OCI-LY1 (cell line): ENCODE measurements at regions not wholly inside any gene's neighbourhood (a gene's known extent, or its start where the extent isn't known, plus 50 kb on each side); places are given as distances from the start of the nearest gene placed in this dataset.

ENCODE experiments used
- H2AFZ ChIP-seq: fragments of 200-600 bp; sonication (generic), shearing (Covaris generic); 2 replicates; pipeline ENCODE4 v1.6.0; 2014; ENCODE audit warnings: antibody characterized with exemption, mild to moderate bottlenecking, low read length
- H3F3A ChIP-seq: fragments of 200-600 bp; sonication (generic), shearing (Covaris generic); 2 replicates; pipeline ENCODE4 v1.6.0; 2014; ENCODE audit warnings: mild to moderate bottlenecking, antibody characterized with exemption, low read length, moderate library complexity; ENCODE audit not compliant: insufficient read depth
- H3K27ac ChIP-seq: fragments of 200-600 bp; sonication (generic); 2 replicates; pipeline ENCODE4 v1.5.1; 2014; ENCODE audit warnings: low read length, mixed run types, mild to moderate bottlenecking, low read depth; ENCODE audit not compliant: poor library complexity, severe bottlenecking
- H3K27me3 ChIP-seq: fragments of 200-600 bp; sonication (generic); 2 replicates; pipeline ENCODE4 v1.6.0; 2014; ENCODE audit warnings: antibody characterized with exemption, mild to moderate bottlenecking, low read length, moderate library complexity; ENCODE audit not compliant: insufficient read depth
- H3K36me3 ChIP-seq: fragments of 200-600 bp; sonication (generic); 2 replicates; pipeline ENCODE4 v1.6.1; 2014; ENCODE audit warnings: mild to moderate bottlenecking, antibody characterized with exemption, low read length, moderate library complexity, mixed read lengths; ENCODE audit not compliant: insufficient read depth
- H3K4me1 ChIP-seq: fragments of 200-600 bp; sonication (generic); 2 replicates; pipeline ENCODE4 v1.5.1; 2014; ENCODE audit warnings: mild to moderate bottlenecking, low read length, moderate library complexity; ENCODE audit not compliant: insufficient read depth, severe bottlenecking
- H3K4me2 ChIP-seq: fragments of 200-600 bp; sonication (generic), shearing (Covaris generic); 2 replicates; pipeline ENCODE4 v1.6.1; 2014; ENCODE audit warnings: low read length
- H3K4me3 ChIP-seq: fragments of 200-600 bp; sonication (generic); 2 replicates; pipeline ENCODE4 v1.5.1; 2014; ENCODE audit warnings: low read length, low read depth, mild to moderate bottlenecking, mixed read lengths; ENCODE audit not compliant: poor library complexity, severe bottlenecking
- H3K79me2 ChIP-seq: fragments of 200-600 bp; shearing (Covaris generic); 2 replicates; pipeline ENCODE4 v1.6.1; 2016; ENCODE audit warnings: mixed run types, low read length, mixed read lengths; ENCODE audit not compliant: insufficient read depth
- H3K9ac ChIP-seq: fragments of 200-600 bp; sonication (generic), shearing (Covaris generic); 2 replicates; pipeline ENCODE4 v1.6.1; 2014; ENCODE audit warnings: mild to moderate bottlenecking, low read length, mixed read lengths
- H3K9me2 ChIP-seq: fragments of 200-600 bp; sonication (generic), shearing (Covaris generic); 2 replicates; pipeline ENCODE4 v1.6.1; 2014; ENCODE audit warnings: low read depth, mild to moderate bottlenecking, low read length, mixed read lengths
- H3K9me3 ChIP-seq: fragments of 200-600 bp; shearing (Covaris generic); 2 replicates; pipeline ENCODE4 v1.6.1; 2014; ENCODE audit warnings: low read length, mixed read lengths
- H4K20me1 ChIP-seq: fragments of 200-600 bp; sonication (generic), shearing (Covaris generic); 2 replicates; pipeline ENCODE4 v1.6.0; 2016; ENCODE audit warnings: mild to moderate bottlenecking, low read length; ENCODE audit not compliant: insufficient read depth
- EZH2 ChIP-seq: fragments of 200-600 bp; sonication (generic), shearing (Covaris generic); IDR thresholded peaks from 2 replicates; pipeline ENCODE4 v1.8.0; 2017; ENCODE audit warnings: borderline replicate concordance, mixed run types, mild to moderate bottlenecking, antibody characterized with exemption, low read length, moderate library complexity, mixed read lengths
- TF ChIP-seq, protein P1 (sequence below): fragments of 200-600 bp; sonication (generic), shearing (Covaris generic); IDR thresholded peaks from 2 replicates; pipeline ENCODE4 v1.5.1; 2017; ENCODE audit warnings: mild to moderate bottlenecking, antibody characterized with exemption, low read length, moderate library complexity, mixed read lengths

DNA sequence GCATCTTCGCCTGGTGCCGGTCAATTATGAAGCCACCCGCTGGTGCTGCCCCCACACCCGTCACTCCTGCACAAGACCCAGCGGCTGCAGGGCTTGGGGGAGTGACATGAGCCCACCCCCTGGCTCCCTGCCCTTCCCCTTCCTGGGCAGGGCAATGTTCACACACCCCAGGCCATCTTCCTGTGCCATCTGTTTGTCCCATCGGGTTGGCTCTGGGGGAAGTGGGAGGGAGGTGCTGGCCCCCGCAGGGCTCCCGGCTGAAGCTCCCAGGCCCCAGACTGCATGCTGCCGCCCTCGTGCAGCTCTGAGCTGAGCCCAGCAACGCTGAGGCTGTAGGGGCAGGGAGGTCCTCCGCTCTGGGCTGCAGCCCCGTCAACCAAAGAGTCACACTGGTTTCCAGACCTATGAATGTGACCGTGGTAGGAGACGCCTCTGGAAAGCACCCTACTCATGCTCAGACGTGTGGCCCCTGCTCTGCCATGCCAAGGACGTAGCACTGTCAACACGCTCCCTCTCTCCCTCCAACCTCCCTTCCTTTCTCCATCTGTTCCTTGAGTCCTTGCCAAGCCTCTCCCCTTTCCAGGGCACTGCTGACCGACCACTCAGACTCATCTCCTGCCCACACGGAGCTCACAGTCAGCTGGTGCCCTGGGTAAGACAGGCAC, 140.4 kb downstream of the ENGASE start:
- Histone ChIP-seq H3F3A (no peaks in the 10 kb centered on the region), H2AFZ (no peak overlapping the region), H3K9me2 (no peaks in the 10 kb centered on the region), H3K36me3 (no peaks in the 10 kb centered on the region), H3K9me3 (no peaks in the 10 kb centered on the region), H3K4me3 (no peak overlapping the region), H4K20me1 (no peaks in the 10 kb centered on the region), H3K4me2 (no peak overlapping the region), H3K9ac (no peak overlapping the region), H3K27me3 (no peaks in the 10 kb centered on the region), H3K79me2 (no peaks in the 10 kb centered on the region), H3K4me1 (no peaks in the 10 kb centered on the region), H3K27ac (no peak overlapping the region)
- TF ChIP-seq EZH2 = no peak
- TF ChIP-seq, protein P1, sequence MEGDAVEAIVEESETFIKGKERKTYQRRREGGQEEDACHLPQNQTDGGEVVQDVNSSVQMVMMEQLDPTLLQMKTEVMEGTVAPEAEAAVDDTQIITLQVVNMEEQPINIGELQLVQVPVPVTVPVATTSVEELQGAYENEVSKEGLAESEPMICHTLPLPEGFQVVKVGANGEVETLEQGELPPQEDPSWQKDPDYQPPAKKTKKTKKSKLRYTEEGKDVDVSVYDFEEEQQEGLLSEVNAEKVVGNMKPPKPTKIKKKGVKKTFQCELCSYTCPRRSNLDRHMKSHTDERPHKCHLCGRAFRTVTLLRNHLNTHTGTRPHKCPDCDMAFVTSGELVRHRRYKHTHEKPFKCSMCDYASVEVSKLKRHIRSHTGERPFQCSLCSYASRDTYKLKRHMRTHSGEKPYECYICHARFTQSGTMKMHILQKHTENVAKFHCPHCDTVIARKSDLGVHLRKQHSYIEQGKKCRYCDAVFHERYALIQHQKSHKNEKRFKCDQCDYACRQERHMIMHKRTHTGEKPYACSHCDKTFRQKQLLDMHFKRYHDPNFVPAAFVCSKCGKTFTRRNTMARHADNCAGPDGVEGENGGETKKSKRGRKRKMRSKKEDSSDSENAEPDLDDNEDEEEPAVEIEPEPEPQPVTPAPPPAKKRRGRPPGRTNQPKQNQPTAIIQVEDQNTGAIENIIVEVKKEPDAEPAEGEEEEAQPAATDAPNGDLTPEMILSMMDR = no peak

DNA sequence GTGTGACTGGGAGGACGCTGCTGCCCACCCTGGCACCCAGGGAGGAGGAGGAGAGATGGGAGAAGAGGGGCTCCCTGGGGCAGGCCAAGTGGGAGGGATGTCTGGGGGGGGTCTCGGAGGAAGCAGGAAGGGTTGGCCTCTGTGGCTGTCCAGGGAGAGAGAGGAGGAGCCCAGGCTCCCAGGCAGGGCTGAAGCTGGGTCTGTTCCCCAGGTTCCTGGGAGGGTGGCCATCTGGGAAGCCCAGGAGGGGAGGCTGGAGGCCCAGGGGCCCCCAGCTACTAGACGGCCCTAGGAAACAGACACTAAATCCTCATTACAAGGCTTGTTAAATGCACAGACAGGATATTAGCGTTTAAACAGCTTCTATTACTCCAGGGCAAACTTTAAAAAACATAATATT, 139.8 kb downstream of the ENGASE start:
- no peaks in the 10 kb centered on the region for H3F3A ChIP-seq
- H3K27me3 ChIP-seq = no peaks in the 10 kb centered on the region

DNA sequence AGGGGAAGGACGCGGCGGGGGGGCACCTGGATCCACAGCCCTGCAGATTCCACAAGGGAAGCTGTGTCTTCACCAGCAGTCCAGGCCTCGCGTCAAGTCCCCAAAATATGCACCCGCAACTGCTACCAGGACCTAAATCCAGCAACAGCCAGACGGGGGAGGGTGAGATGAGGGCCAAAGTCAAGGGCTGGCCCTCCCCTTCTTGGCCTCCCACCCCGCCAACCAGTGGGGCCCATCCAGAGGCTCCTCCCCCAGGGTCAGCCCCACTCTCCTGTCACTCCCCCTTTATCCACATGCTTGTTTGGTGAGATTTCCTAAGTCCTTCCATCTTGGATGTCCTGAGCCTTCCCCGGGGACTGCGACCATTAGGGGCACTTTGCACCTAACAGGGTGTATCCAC, 138.7 kb downstream of the ENGASE start:
- Histone ChIP-seq H3K27me3 (no peaks in the 10 kb centered on the region), H2AFZ (no peak overlapping the region), H3K9me2 (no peaks in the 10 kb centered on the region), H4K20me1 (no peaks in the 10 kb centered on the region), H3K9ac (no peak overlapping the region), H3K9me3 (no peaks in the 10 kb centered on the region), H3K79me2 (no peaks in the 10 kb centered on the region), H3K27ac (no peak overlapping the region), H3K4me1 (no peaks in the 10 kb centered on the region), H3F3A (no peaks in the 10 kb centered on the region), H3K4me3 (no peak overlapping the region), H3K36me3 (no peaks in the 10 kb centered on the region), H3K4me2 (no peak overlapping the region)
- TF ChIP-seq, protein P1 = no peak
- TF ChIP-seq EZH2 = no peak

More for the DNA sequence above, 139.8 kb downstream of the ENGASE start:
- Histone ChIP-seq H2AFZ (no peak overlapping the region), H3K9ac (no peak overlapping the region), H3K27ac (no peak overlapping the region), H3K9me3 (no peaks in the 10 kb centered on the region), H3K4me3 (no peak overlapping the region), H3K9me2 (no peaks in the 10 kb centered on the region), H3K4me1 (no peaks in the 10 kb centered on the region), H3K36me3 (no peaks in the 10 kb centered on the region), H3K4me2 (no peak overlapping the region), H3K79me2 (no peaks in the 10 kb centered on the region), H4K20me1 (no peaks in the 10 kb centered on the region)
- TF ChIP-seq, protein P1 = no peak
- no peak for TF ChIP-seq EZH2
